MM.1S (cell line): ENCODE measurements at regions not wholly inside any gene's neighbourhood (a gene's known extent, or its start where the extent isn't known, plus 50 kb on each side); places are given as distances from the start of the nearest gene placed in this dataset.

ENCODE experiments used
- DNase-seq: peaks from one replicate; pipeline ENCODE4 v3.0.0-alpha.2; 2015
- H2AFZ ChIP-seq: fragments of 300-600 bp; sonication (generic); 2 replicates; pipeline ENCODE4 v1.6.0; 2016; ENCODE audit warnings: antibody characterized with exemption, low read length
- H3F3A ChIP-seq: fragments of 300-600 bp; sonication (generic); 2 replicates; pipeline ENCODE4 v1.6.1; 2016; ENCODE audit warnings: mild to moderate bottlenecking, antibody characterized with exemption, low read length, moderate library complexity, mixed read lengths; ENCODE audit not compliant: insufficient read depth
- H3K27ac ChIP-seq: fragments of 300-600 bp; sonication (generic); 2 replicates; pipeline ENCODE4 v1.5.1; 2016; ENCODE audit warnings: mild to moderate bottlenecking, low read length
- H3K27me3 ChIP-seq: fragments of 300-600 bp; sonication (generic); replicated peaks from 2 replicates; pipeline ENCODE4 v1.6.0; 2016; ENCODE audit warnings: low read length; ENCODE audit not compliant: insufficient read depth
- H3K36me3 ChIP-seq: fragments of 300-600 bp; sonication (generic); replicated peaks from 2 replicates; pipeline ENCODE4 v1.6.1; 2016; ENCODE audit warnings: mild to moderate bottlenecking, low read length, mixed read lengths; ENCODE audit not compliant: insufficient read depth
- H3K4me1 ChIP-seq: fragments of 300-600 bp; sonication (generic); 2 replicates; pipeline ENCODE4 v1.6.1; 2016; ENCODE audit warnings: low read length, mixed read lengths
- H3K4me2 ChIP-seq: fragments of 300-600 bp; sonication (generic); 2 replicates; pipeline ENCODE4 v1.6.0; 2016; ENCODE audit warnings: low read depth, low read length
- H3K4me3 ChIP-seq: fragments of 300-600 bp; sonication (generic); 2 replicates; pipeline ENCODE4 v1.5.1; 2016; ENCODE audit warnings: low read length, mixed read lengths
- H3K79me2 ChIP-seq: fragments of 300-600 bp; sonication (generic); 2 replicates; pipeline ENCODE4 v1.6.1; 2016; ENCODE audit warnings: mixed run types, low read length, mixed read lengths
- H3K9ac ChIP-seq: fragments of 300-600 bp; sonication (generic); 2 replicates; pipeline ENCODE4 v1.6.1; 2016; ENCODE audit warnings: low read length, mixed read lengths
- H3K9me2 ChIP-seq: fragments of 300-600 bp; sonication (generic); replicated peaks from 2 replicates; pipeline ENCODE4 v1.6.1; 2016; ENCODE audit warnings: mild to moderate bottlenecking, low read length, mixed read lengths; ENCODE audit not compliant: insufficient read depth
- H3K9me3 ChIP-seq: fragments of 300-600 bp; sonication (generic); replicated peaks from 2 replicates; pipeline ENCODE4 v1.6.1; 2016; ENCODE audit warnings: mild to moderate bottlenecking, low read length, mixed read lengths; ENCODE audit not compliant: insufficient read depth
- H4K20me1 ChIP-seq: fragments of 300-600 bp; sonication (generic); 2 replicates; pipeline ENCODE4 v1.6.1; 2016; ENCODE audit warnings: mild to moderate bottlenecking, low read length, moderate library complexity, mixed read lengths; ENCODE audit not compliant: insufficient read depth
- CTCF ChIP-seq: fragments of 300-600 bp; sonication (generic); IDR thresholded peaks from 2 replicates; pipeline ENCODE4 v1.5.1; 2016; ENCODE audit warnings: antibody characterized with exemption, low read length, mixed read lengths
- EZH2 ChIP-seq: fragments of 300-600 bp; sonication (generic); optimal IDR thresholded peaks from 2 replicates; pipeline ENCODE3; 2017; ENCODE audit warnings: low read depth, mild to moderate bottlenecking, antibody characterized with exemption, low read length, mixed read lengths
- EZH2phosphoT487 ChIP-seq: fragments of 300-600 bp; sonication (generic); IDR thresholded peaks from 2 replicates; pipeline ENCODE4 v1.6.1; 2018; ENCODE audit warnings: antibody characterized with exemption, low read length

GRCh38 chr4:184899261-184900134 is 73.7 kb upstream of the ACSL1 start:
- Histone ChIP-seq H3K9me2 (no peaks in the 10 kb centered on the region), H3K4me3 (no peak overlapping the region), H3K27me3 (no peaks in the 10 kb centered on the region), H3K9me3 (no peaks in the 10 kb centered on the region), H3F3A (no peaks in the 10 kb centered on the region), H2AFZ (no peak overlapping the region), H4K20me1 (no peaks in the 10 kb centered on the region), H3K79me2 (no peaks in the 10 kb centered on the region), H3K4me1 (no peaks in the 10 kb centered on the region), H3K9ac (no peak overlapping the region), H3K27ac (no peak overlapping the region), H3K4me2 (no peak overlapping the region), H3K36me3 (no peaks in the 10 kb centered on the region)
- DNase-seq: no peak
- TF ChIP-seq CTCF: no peak
- TF ChIP-seq EZH2phosphoT487: no peak
- TF ChIP-seq EZH2: no peak

DNA sequence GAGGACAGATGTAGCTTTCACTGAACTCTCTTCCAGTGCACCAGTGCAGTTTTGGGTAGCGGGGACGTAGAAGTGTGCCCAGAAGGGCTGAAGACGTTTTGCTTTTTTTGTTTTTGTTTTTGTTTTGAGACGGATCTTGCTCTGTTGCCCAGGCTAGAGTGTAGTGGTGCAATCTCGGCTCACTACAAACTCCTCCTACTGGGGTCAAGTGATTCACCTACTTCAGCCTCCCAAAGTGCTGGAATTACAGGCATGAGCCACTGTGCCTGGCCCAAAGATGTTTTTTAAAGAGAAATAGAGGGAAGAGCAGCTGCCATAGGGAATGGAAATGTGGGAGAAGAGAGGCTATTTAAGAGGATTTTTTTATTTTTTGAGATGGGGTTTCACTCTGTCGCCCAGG is 74.4 kb upstream of the ACSL1 start:
- H3K9me2 ChIP-seq: no peaks in the 10 kb centered on the region
- no peak for DNase-seq
- H3K4me3 ChIP-seq: no peak overlapping the region
- no peaks in the 10 kb centered on the region for H3K4me1 ChIP-seq
- no peaks in the 10 kb centered on the region for H3K27me3 ChIP-seq
- H3K27ac ChIP-seq: no peak overlapping the region
- H2AFZ ChIP-seq: no peak overlapping the region
- no peak overlapping the region for H3K4me2 ChIP-seq
- H3F3A ChIP-seq: no peaks in the 10 kb centered on the region
- no peaks in the 10 kb centered on the region for H4K20me1 ChIP-seq
- H3K9ac ChIP-seq: no peak overlapping the region
- H3K36me3 ChIP-seq: no peaks in the 10 kb centered on the region
- H3K9me3 ChIP-seq: no peaks in the 10 kb centered on the region
- TF ChIP-seq EZH2: no peak
- no peak for TF ChIP-seq EZH2phosphoT487
- no peak for TF ChIP-seq CTCF
- H3K79me2 ChIP-seq: no peaks in the 10 kb centered on the region

DNA sequence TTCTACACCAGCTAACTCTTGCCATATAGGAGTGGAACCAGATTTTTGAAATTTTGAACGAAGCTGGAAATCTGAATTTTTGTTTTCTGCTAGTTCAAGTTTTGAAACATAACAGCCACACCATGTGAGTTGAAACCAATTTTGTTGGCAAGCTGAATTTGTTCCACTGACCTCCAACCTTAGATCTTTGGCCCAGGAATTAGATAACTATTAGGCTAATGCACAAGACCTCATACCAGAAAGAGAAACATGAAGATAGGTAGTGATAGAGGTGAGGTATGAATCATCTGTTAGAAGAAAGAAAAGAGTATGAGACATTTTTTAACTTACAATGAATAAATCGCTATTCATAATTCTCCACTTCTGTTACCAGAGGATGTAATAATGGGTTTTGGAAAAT is 76.8 kb upstream of the ACSL1 start:
- Histone ChIP-seq H3K9ac (no peak overlapping the region), H3K36me3 (no peaks in the 10 kb centered on the region), H4K20me1 (no peaks in the 10 kb centered on the region), H3K79me2 (no peaks in the 10 kb centered on the region), H3K27ac (no peak overlapping the region), H3K4me1 (no peaks in the 10 kb centered on the region), H2AFZ (no peak overlapping the region), H3K4me3 (no peak overlapping the region), H3K9me3 (no peaks in the 10 kb centered on the region), H3F3A (no peaks in the 10 kb centered on the region), H3K4me2 (no peak overlapping the region), H3K9me2 (no peaks in the 10 kb centered on the region), H3K27me3 (no peaks in the 10 kb centered on the region)
- DNase-seq: no peak
- no peak for TF ChIP-seq CTCF
- TF ChIP-seq EZH2: no peak
- TF ChIP-seq EZH2phosphoT487: no peak
